ENCODE measurements at regions not wholly inside any gene's neighbourhood (a gene's known extent, or its start where the extent isn't known, plus 50 kb on each side); places are given as distances from the start of the nearest gene placed in this dataset.

- Histone ChIP-seq H3K36me3 (no peaks in the 10 kb centered on the region), H3K27me3 (no peaks in the 10 kb centered on the region), H3K4me1 (peaks cover 13% of the 10 kb centered on the region), H3K9me3 (no peaks in the 10 kb centered on the region), H3K27ac (no peak overlapping the region), H3K4me3 (no peak overlapping the region)
- TF ChIP-seq POLR2AphosphoS5 (IDR thresholded peaks at IDR 0.05) (no peak), EP300 (IDR thresholded peaks at IDR 0.05) (no peak), CTCF (IDR thresholded peaks at IDR 0.05) (no peak), POLR2A (IDR thresholded peaks at IDR 0.05) (no peak)
- DNase-seq (ENCODE audit: low spot score in 2 of 2) = no peak
- 78% methylated on average over 9 of the region's 9 CpGs for WGBS
Measured at GRCh38 chr6:110037726-110038295, 59.7 kb downstream of the GPR6 start.

GRCh38 chr6:110039364-110039980 is 61.4 kb downstream of the GPR6 start:
- peak; percentile 86 for DNase-seq (ENCODE audit: low spot score in 2 of 2)
- Histone ChIP-seq H3K27me3 (no peaks in the 10 kb centered on the region), H3K4me3 (peak overlapping the region; percentile 24), H3K4me1 (peaks cover 13% of the 10 kb centered on the region), H3K36me3 (no peaks in the 10 kb centered on the region), H3K9me3 (no peaks in the 10 kb centered on the region), H3K27ac (no peak overlapping the region)
- WGBS = 15% methylated on average over 7 of the region's 7 CpGs
- TF ChIP-seq POLR2AphosphoS5 (IDR thresholded peaks at IDR 0.05) (no peak), EP300 (IDR thresholded peaks at IDR 0.05) (no peak), CTCF (IDR thresholded peaks at IDR 0.05) (peak; percentile 80 to 83), POLR2A (IDR thresholded peaks at IDR 0.05) (no peak)

- H3K36me3 ChIP-seq = no peaks in the 10 kb centered on the region
- H3K27me3 ChIP-seq = no peaks in the 10 kb centered on the region
- no peak for DNase-seq (ENCODE audit: low spot score in 2 of 2)
- no peak overlapping the region for H3K27ac ChIP-seq
- TF ChIP-seq EP300 (IDR thresholded peaks at IDR 0.05) (no peak), CTCF (IDR thresholded peaks at IDR 0.05) (peak in 1 of 2 donors; percentile 7), POLR2A (IDR thresholded peaks at IDR 0.05) (no peak), POLR2AphosphoS5 (IDR thresholded peaks at IDR 0.05) (no peak)
- 51% methylated on average over 15 of the region's 15 CpGs for WGBS
- H3K4me3 ChIP-seq = peak overlapping the region; percentile 24
- H3K9me3 ChIP-seq = no peaks in the 10 kb centered on the region
- peaks cover 13% of the 10 kb centered on the region for H3K4me1 ChIP-seq
Measured at GRCh38 chr6:110039981-110040383, 61.9 kb downstream of the GPR6 start.

- no peaks in the 10 kb centered on the region for H3K36me3 ChIP-seq
- H3K27ac ChIP-seq = no peak overlapping the region
- H3K4me1 ChIP-seq = peaks cover 13% of the 10 kb centered on the region
- no peak for TF ChIP-seq EP300 (IDR thresholded peaks at IDR 0.05)
- no peak for TF ChIP-seq POLR2A (IDR thresholded peaks at IDR 0.05)
- TF ChIP-seq CTCF (IDR thresholded peaks at IDR 0.05) = no peak
- TF ChIP-seq POLR2AphosphoS5 (IDR thresholded peaks at IDR 0.05) = no peak
- 87% methylated on average over 7 of the region's 7 CpGs for WGBS
- DNase-seq (ENCODE audit: low spot score in 2 of 2) = no peak
- no peaks in the 10 kb centered on the region for H3K9me3 ChIP-seq
- no peak overlapping the region for H3K4me3 ChIP-seq
- H3K27me3 ChIP-seq = no peaks in the 10 kb centered on the region
Measured at GRCh38 chr6:110040716-110041115, 62.6 kb downstream of the GPR6 start.

- no peak for DNase-seq (ENCODE audit: low spot score in 2 of 2)
- Histone ChIP-seq H3K27me3 (no peaks in the 10 kb centered on the region), H3K9me3 (no peaks in the 10 kb centered on the region), H3K4me3 (no peak overlapping the region), H3K4me1 (peaks cover 13% of the 10 kb centered on the region), H3K36me3 (no peaks in the 10 kb centered on the region), H3K27ac (no peak overlapping the region)
- 38% methylated on average over 2 of the region's 2 CpGs for WGBS
- no peak for TF ChIP-seq EP300 (IDR thresholded peaks at IDR 0.05)
- no peak for TF ChIP-seq CTCF (IDR thresholded peaks at IDR 0.05)
- TF ChIP-seq POLR2A (IDR thresholded peaks at IDR 0.05) = no peak
- TF ChIP-seq POLR2AphosphoS5 (IDR thresholded peaks at IDR 0.05) = no peak
Measured at GRCh38 chr6:110041126-110041525, 63.0 kb downstream of the GPR6 start.
